Hematopoietic multipotent progenitor cell (in vitro differentiated cells): ENCODE measurements at regions not wholly inside any gene's neighbourhood (a gene's known extent, or its start where the extent isn't known, plus 50 kb on each side); places are given as distances from the start of the nearest gene placed in this dataset.

Experiments used
- DNase-seq, 3 donors: peaks; one replicate each; pipeline ENCODE4 v3.0.0-alpha.2; 2011 to 2015; ENCODE audit warnings: low read depth in 2 of 3, low spot score in 2 of 3

- DNase-seq, result no peak
These were observed 462.0 kb downstream of the CDH11 start for GRCh38 chr16:64659866-64660265.

GRCh38 chr16:64657316-64658011, 464.4 kb downstream of the CDH11 start:
- DNase-seq, result no peak

DNA sequence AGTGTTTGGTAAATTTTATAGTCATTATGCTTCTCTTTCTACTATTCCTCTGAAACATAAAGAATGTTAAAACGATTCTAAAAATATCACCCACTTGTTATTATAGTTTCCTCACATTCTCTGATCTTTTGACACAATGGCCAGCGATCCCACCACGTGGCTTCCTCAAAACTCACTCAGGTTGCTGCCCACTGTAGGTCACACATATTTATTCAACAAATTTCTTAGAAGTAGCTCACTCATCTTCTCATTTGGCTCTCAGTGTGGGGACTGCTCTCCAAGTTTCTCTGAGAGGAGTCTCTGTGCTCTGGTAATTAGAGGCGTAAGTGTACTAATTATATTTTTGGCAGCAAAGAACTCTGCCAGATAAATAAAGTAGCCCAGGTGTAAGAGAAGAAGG, 465.4 kb downstream of the CDH11 start:
- DNase-seq, result no peak

DNA sequence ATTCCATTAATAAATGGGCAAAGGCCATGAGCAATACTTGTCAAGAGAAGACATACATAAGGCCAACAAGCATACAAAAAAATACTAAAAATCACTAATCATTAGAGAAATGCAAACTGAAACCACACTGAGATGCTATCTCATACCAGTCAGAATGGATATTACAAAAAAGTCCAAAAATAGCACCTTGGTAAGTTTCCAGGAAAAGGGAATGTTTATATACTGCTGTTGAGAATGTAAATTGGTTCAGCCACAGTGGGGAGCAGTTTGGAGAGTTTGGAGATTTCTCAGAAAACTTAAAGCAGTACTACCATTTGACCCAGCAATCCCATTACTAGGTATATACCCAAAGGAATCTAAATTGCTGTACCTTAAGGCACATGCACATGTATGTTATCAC, 467.7 kb downstream of the CDH11 start:
- DNase-seq, result no peak

DNA sequence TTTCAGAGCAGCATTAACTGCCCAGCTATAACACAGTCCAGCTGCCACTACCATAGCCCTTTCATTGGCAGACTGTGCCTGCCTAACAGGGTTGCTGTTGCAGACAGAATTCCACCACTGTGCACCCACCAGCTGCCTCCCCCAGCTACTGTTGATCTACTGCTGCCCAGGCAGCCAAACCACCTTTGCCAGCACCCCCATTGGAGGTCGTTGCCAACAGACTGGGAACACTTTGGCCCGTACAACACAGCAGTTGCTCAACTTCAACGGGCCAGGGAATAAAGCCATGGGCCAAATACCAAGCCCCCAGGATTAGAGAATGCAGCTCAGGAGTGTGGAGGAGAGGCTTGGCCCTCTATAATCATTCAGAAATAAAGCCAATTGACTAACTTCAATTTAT, 473.6 kb downstream of the CDH11 start:
- DNase-seq, result no peak

DNA sequence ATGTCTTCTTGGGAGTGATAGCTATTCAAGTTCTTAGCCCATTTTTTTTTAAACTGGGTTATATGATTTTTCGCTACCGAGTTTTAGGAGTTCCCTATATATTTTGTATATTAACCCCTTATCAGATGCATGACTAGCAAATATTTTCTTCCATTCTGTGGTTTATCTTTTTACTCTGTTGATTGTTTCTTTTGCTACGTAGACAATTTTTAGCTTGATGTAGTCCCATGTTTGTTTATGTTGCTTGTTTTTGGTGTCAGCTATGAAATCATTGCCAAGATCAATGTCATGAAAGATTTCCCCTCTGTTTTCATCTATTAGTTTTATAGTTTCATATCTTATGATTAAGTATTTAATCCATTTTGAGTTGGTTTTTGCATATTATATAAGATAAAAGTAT, 480.5 kb downstream of the CDH11 start:
- no peak for DNase-seq

DNA sequence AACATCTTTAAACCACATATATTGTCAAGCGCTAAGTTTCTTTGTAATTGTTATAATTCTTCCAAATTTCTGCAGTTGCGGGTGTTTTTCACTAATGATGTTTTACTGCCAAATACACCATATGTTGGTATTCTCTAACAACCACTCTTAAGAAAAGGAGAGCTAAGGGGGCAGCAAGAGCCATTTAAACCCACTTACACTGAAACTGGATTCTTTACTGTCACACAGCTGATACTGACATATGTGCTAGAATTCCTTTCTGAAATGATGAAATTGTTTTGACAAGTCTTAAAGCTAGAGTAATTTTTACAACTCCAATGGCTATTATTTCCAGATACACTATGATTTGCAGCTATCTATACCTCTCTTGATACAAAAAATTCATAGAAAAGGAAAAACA, 483.1 kb downstream of the CDH11 start:
- no peak for DNase-seq

- DNase-seq, result no peak
These were observed 492.2 kb downstream of the CDH11 start for GRCh38 chr16:64629622-64630021.

DNA sequence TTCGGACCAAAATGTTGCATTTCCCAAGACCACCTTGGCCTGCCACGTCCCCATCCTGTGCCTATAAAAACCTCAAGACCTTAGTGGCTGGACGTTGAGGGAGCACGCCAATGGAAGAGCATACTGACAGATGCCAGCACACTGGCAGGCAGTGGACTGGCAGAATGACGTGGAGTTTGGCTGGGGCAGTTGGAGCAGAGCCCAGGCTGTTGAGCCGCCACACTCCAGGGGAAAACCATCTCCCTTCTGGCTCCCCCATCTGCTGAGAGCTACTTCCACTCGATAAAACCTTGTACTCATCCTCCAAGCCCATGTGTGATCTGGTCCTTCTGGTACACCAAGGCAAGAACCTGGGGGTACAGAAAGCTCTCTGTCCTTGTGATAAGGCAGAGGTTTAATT, 494.1 kb downstream of the CDH11 start:
- no peak for DNase-seq

DNA sequence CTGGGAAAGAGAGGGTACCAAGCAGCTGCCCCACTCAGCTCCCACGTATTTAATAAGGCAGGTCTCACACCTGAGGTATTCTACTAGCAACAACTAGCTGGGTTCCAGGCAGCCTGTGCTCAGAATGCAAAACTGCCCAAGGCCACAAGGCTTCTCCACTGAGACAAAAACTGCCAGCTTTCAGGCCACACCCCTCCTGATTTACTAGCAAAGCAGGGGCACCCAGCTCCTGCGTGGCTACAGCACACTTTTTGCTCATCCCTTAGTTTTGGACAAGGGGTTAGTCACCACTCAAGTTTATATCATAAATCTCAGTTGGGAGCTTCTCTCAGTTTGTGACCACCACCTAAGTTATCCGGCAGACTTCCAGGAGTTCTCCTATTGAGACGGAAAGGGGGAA, 494.6 kb downstream of the CDH11 start:
- no peak for DNase-seq

DNA sequence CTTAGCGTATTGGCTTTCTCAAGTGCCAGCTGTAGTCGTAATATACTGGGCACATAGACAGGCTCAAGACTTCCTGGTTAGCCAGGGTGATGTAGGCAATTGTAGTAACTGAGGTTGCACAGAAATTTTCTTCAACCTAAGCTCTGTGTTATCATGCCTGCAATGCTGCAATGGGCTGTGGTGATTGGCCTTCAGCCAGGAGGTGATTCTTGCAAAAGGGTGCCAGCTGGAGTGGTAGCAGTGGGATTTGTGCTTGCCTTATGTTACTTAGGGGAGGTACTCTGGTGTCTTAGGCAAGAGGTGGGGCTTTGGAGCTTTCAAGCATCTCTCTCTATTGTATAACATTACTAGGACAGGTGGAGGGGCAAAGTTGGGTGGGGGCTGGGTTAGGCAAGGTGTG, 495.1 kb downstream of the CDH11 start:
- DNase-seq, result no peak

GRCh38 chr16:64621616-64622015, 500.2 kb downstream of the CDH11 start:
- no peak for DNase-seq

DNA sequence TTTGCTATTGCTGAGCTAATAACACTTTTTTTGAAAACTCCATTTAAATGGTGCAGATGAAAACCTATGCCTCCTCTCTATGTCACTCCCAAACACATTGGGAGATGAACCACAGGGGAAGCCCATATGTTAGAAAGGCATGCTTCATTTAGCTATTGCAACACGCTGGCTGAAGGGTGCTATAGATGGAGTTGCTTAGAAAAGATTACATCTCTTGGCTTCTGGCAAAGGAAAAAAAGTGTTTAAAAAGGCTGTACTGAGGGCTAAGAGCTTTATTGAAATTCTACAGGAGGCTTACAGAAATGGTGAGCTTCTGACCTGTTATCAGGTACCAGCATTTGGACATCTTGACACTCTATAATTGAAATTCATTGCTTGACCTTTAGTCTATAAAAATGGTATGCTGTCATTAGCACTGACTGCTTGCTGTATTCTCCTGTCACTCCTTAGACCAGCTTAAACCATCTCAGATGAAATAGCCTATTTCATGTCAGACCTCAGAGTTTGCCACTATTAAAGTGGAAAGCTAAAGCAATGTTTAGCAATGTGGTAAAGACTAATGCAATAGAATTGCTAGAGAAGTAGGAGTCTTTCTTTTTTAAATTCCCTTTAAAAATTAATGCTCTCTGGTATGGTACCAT, 503.9 kb downstream of the CDH11 start:
- no peak for DNase-seq

GRCh38 chr16:64615630-64616280, 506.1 kb downstream of the CDH11 start:
- DNase-seq, result no peak

DNA sequence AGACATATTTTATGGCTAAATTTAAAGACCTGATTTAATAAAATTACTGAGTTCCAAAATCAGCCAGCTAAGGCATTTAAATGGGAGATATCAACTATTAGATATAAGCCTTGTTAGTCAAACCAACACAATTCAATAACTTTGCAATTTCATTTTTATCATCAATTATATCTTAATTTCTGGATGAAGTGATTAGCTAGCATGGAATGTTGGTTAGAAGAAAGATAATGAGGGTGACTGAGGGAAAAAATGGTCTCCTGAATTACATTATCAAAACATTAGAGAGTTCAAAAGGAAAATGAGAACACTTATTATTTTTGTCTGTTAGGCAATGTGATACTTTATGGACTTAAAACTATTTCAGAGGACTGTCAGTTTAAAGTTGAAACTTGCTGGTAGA, 525.7 kb downstream of the CDH11 start:
- no peak for DNase-seq

- DNase-seq, result no peak
These were observed 531.4 kb downstream of the CDH11 start for GRCh38 chr16:64590513-64590912.

- DNase-seq, result no peak
These were observed 532.0 kb downstream of the CDH11 start for GRCh38 chr16:64589836-64590235.

DNA sequence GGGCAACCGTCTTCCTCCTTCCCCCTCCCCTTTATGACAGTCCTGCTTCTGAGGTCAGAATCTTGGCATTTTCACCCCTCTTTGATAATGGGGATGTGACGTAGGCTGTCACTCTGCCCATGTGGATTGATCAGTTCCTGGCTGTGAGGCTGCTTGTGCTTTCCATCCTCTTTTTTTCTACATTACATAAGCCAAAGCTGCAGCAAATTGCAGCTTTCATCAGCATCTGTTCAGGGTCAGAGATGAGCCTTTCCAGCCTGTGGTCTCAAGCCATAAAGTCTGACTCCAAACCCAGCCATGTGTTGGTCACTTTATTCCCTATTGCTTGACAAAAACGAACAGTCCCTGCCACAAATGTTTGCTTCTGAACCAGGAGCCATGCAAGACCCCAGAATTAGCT, 535.1 kb downstream of the CDH11 start:
- no peak for DNase-seq

GRCh38 chr16:64585367-64585766, 536.5 kb downstream of the CDH11 start:
- no peak for DNase-seq

- no peak for DNase-seq
These were observed 541.3 kb downstream of the CDH11 start for GRCh38 chr16:64580558-64580957.

- no peak for DNase-seq
These were observed 542.2 kb downstream of the CDH11 start for GRCh38 chr16:64579712-64580111.

- no peak for DNase-seq
These were observed 576.1 kb downstream of the CDH11 start for GRCh38 chr16:64545768-64546167.
